ENCODE measurements at regions not wholly inside any gene's neighbourhood (a gene's known extent, or its start where the extent isn't known, plus 50 kb on each side); places are given as distances from the start of the nearest gene placed in this dataset.
"Not testable (repeated sequence)": the region's sequence is repeated elsewhere in the genome, so short reads cannot be mapped to it uniquely, and the experiment has no call there.

GRCh38 chr1:228994676-228995594 lies 259.7 kb downstream of the RHOU start:
- no peak for DNase-seq

DNA sequence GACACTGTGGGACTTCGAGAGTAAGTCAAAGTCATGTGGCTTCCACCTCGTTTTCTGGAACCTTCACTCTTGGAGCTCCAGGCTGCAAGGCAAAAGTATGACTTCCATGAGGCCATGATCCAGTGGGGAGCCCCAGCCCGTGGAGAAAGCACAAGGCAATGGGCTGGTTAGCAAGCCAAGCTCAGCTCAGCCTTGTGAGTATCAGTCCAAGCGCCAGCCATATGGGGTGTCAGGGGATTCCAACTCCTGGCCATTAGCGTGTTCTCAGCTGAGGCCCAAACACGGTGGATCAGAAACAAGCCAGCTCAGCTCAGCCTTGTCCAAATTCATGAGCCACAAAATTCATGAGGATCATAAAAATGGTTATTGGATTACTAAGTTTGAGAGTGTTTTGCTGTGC lies 261.0 kb downstream of the RHOU start:
- no peak for DNase-seq

DNA sequence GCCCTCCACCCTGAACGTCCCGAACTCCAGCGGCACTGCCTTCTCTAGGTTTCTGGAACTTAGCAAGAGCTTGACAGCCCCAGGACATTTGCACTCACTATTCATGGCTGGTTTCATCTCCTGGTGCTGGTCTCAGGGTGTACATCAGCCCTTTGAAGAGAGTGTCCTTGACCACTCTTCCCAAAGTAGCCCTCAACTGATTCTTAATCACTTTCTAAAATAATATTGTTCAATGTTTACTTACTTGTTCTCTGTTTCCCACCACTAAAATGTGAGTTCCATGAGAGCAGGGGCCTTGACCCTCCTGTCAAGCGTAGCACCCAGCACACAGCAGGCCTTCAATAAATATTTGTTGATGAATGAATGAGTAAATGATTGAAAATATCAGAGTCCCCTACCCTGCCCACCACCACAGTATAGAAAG lies 262.5 kb downstream of the RHOU start:
- no peak for DNase-seq

- no peak for DNase-seq
These were observed 262.9 kb downstream of the RHOU start for GRCh38 chr1:228998179-228998578.

- no peak for DNase-seq
These were observed 264.3 kb downstream of the RHOU start for GRCh38 chr1:228999446-229000170.

DNA sequence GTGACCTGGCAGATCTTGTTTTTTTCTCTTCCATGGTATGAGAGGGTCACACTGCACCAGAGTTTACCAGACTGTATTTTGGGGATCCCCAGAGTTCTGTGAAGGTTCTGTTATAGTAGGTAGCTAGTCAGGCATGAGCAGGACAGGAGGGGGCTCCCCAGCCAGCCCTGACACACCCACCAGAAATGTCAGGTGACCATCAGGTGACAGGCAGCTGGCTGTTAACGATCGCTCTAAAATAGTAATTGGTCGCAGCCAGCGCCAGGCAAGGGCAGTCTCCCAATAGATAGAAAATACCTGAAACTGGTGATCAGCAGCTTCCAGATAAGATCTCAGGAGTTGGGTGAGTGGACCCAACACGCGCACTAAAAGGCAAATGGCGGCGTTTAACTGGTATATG lies 264.9 kb downstream of the RHOU start:
- DNase-seq, result no peak

DNA sequence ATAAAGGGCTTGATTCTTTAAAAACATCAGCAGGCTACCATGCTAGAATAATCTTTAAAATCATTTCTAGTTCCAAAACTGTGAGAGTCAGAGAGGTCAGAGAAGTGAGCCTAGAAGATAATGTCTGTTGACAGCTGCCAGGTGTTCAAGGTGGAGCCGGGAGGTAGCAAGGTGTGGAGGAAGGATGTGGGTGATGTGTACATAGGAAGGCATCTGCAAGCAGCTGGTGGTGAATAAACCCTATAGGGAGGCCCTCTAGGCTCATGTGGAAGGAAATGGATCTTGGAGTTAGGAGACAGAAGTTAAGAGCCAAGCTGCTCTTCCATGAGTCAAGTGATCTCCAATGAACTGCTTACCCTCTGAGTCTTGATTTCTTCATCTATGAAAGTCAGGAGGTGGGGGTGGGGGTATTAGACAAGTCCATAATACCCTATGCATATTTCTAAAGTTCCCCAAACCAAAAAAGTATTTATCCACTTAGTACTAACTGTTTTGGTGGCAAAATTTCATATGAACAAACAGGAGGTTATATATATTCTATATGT lies 266.3 kb downstream of the RHOU start:
- no peak for DNase-seq

GRCh38 chr1:229002037-229002436 lies 266.8 kb downstream of the RHOU start:
- no peak for DNase-seq

DNA sequence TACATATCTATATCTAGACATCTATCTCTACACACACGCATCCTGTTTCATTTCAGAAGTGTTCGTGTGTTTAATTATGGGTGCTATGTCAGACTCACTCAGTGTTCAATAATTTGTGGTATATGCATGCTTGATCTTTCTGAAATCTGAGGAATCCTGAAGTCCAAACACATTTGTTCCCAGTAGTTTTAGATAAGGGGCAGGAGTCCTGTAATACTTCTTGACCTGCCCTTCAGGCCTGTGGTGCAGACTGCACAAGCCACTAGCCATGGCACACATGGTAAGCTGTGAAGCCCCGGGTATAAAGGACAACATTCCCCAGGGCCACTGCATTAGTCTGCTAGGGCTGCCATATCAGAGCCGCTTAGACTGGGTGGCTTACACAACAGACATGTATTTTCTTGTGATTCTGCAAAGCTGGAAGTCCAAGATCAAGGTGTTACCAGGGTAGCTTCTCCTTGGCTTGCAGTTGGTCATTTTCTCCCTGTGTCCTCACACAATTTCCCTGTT lies 267.2 kb downstream of the RHOU start:
- DNase-seq, result no peak

DNA sequence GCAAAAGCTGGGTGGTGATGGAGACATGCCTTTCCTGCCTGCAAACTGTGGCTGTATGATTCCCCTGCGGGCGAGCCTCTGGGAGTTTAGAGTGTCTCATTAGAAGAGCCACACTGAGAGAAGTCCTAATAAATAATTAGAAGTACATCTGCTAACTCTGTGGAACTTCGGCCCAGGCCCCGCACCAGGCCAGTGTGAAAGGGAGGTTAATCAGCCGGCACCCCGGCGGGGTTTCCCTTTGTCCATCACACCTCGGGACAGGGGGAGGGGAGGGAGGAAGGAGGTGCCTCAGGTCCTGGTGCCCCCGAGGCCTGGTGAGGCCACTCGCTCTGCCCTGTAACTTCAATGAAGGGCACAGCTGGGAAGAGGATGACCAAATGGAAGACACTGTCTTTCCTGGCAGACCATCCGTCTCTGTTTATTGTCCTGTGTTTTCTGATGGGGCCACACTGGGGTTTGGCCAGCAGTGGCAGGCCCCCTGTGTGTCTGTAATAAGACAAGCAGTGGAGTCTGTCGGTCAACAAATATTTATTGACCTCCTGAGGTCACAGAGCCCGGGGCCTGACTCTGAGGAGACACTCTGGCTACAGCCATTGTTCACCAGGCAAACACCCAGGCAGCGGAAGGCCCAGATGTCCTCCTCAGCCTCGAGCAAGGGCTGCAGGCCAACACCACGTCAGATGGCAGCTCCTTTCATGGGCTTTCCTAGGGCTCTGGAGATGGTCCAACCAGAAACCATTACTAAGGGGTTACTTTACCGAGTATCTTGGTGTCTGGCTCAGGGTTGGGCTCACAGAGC lies 267.5 kb upstream of the RAB4A start:
- DNase-seq, result peak in 1 of 2 experiments; percentile 8

DNA sequence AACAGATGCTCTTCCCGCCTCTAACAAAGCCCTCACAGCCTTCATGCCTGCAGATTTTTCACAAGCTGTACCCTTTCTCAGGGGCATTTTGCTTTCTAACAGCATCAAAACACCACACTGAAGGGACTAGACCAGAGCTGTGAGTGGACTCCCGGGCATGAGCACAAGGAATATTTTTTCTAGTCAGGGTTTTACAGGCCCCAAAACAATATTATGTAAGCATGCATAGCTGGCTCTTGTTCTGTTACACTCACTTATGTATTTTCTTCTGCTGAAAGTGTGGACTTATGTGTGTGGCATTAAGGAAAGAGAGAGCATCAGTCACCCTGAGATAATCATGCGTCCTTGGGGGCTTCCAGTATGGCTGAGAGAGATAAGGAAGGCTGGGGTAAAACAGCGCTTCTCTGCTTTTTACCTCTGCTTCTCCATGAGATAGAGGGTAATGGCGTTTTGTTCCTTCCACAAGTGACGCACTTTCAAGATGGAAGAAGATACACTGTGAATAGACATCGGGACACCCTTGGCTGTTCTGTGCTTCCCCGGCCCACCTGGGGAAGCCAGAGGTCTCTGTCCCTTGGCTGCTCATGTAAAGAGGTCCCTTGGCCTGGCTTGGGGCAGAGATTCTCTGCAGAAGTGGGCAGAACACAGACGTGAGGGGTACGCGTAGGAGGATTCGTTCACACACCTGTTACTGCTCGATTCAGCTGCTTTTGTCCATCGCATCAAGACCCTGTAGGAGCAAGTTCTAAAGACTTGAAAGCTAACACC lies 266.7 kb upstream of the RAB4A start:
- DNase-seq, result no peak

DNA sequence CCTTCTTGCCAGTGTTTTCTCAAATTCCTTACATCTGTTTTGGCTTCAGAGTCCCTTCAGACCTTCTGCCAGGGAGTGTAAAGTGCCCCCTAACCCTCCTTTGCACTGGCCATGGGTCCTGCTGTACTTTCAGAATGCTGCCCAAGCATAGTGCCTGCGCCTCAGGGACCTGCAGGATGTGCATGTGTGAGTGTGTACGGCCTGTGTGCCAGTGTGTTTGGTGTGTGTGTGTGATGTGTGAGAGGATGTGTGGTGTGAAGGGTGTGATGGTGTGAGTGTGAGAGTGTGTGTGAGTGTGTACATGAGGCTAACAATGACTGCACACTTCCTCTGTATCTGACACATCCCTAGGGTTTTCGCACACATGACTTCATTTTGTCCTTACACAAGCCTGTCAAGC lies 265.8 kb upstream of the RAB4A start:
- no peak for DNase-seq

DNA sequence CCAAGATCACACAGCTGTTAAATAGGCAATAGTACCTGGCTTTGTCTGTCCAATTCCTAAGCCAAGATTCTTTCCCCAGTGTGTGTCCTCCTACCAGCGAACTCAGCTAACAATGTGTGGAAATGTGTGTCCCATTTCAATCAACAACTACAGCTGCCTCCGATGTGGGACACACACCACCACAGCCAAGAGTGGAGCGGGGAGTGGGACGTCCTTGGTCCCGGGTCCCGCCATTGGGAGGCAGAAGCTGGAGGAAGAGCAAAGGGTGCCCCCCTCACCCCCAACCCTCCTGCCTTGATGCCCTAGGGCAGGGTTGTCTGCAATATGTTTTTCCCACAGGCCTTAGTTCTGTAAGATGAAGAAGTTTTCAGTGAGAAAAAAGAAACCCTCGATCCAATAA lies 265.4 kb upstream of the RAB4A start:
- DNase-seq, result no peak

DNA sequence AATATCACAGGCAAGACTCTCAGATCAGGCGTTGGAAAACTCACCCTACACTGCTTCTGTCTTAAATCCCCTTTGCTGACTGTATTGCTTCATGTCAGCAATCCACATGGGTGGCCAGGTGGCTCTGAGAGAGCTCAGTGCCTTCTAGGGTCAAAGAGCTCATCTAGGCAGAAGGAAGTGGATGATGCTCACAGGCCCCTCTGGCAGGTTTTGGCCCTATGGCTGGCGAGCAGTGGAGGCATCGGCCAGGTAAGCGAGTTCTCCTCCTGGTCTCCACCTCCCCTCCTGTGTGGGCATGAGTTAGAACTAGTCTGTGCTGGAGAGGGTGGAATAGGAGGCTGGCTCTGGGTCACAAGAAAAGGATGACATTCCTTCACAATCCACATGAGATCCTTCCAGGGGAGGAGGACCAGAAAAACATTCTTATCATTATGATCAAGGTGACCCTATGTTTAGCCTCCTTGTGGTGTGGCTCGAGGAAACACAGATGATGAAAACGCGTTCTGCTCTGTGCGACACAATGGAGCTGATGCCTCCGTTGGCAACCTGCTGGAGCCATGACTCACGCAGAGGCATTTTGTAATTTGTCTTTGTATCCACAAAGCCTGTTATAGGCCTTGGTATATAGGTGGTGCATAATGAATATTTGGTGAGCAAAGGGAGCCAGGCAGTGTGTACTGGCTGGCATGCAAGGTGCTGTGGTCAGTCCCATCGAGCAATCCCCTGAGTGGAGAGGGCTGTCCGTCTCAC lies 264.6 kb upstream of the RAB4A start:
- DNase-seq, result no peak

- no peak for DNase-seq
These were observed 263.7 kb upstream of the RAB4A start for GRCh38 chr1:229007167-229007566.

DNA sequence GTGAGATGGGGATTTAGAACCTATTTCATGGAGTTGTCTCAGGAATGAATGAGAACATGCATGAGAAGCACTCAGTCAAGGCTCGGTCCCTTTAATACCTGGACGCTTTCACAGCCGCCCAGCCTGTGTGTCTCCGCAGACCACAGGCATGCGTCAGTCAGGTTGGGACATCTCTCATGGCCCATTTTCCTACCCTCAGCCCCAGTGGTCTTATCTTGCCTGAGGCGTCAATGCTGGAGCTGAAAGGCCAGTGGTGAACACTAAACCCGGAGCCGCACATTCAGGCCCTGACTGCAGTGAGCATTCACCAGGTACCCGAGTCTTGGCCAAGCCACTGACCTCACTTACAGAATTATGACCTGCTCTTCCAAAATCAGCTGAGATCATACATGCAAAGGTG lies 263.2 kb upstream of the RAB4A start:
- DNase-seq, result no peak

GRCh38 chr1:229008347-229008746 lies 262.6 kb upstream of the RAB4A start:
- DNase-seq, result not testable (repeated sequence)

DNA sequence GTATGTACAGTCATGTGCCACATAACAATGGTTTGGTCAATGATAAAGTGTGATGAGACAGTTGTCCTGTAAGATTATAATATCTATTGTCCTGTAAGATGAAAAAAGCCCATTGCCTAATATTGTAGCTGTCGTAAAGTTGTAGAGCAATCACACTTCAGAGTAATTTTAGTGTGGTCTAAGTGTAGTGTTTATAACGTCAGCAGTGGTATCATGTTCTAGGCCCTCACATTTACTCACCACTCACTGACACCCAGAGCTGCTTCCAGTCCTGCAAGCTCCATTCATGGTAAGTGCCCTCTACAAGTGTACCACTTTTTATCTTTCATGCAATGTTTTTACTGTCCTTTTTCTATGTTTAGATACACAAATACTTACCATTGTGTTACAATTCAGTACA lies 259.9 kb upstream of the RAB4A start:
- no peak for DNase-seq

DNA sequence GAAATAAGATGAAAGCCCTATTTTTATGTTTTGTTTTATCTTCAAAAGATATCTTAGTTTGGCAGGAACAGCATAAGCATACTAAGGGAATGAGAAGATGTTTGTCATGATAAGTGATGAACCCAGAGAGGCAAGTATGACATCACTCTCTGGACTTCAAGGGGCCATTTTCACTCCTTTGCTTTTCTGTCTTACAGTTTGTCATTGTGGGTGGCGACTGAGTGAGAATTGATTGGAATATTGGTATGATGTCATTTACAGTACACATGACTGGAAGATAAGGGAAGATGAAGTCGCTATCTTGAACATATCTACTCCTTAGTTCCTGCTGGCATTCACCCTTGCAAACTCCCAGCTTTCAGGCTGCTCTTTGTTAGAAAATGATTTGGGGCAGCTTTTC lies 258.1 kb upstream of the RAB4A start:
- DNase-seq, result no peak

GRCh38 chr1:229013981-229014380 lies 256.9 kb upstream of the RAB4A start:
- DNase-seq, result no peak

DNA sequence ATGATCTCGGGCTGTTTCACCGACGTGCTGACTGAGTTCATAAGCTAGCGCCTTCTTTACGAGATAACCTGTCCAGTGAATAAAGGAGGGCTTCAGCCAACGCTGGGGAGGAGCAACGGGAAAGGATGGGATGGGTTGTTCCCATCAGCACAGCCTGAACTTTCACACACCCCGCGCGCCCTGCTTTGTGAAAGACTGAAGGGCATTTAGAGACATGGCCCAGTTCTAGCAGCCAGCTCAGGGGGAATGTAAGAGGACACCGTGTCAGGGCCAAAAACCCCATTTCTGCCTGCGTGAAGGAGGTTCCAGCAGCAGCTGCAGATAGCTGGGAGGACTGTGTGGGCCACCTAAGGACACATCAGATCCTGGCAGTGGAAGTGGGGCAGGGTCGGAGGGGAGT lies 255.1 kb upstream of the RAB4A start:
- no peak for DNase-seq

Data from SHP77 (cell line).